ENCODE measurements at regions not wholly inside any gene's neighbourhood (a gene's known extent, or its start where the extent isn't known, plus 50 kb on each side); places are given as distances from the start of the nearest gene placed in this dataset.

DNA sequence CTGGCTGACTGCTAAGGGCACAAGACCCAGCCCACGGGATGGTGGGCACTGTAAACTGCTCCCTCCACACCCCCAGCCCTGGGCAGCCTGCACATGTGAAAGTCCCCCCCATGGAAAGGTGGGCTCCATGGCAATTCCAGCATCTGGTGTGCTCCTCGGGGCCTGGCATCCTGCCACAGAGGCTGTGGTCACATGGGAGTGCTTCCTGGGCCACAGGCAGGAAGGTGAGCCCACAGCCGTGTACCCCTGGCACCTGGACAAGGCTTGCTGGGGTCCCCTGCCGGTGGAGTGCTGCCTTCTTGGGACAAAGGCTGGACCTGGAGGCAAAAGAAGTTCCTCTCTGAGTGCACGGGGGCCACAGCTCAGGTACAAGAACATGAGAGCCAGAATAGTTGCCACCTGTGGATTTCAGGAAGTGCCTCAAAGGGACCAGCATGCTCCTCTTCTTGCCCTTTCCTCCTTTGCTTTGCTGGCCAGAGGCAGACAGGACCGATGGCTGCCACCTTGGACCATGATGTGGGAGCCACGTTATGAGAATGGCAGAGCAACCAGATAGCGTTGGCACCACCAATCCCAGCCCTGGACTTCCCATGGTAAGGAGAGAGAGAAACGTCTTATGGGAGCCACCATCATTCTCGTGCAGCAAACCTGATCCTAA is 120.2 kb upstream of the MLN start:
- DNase-seq (ENCODE audit: low read depth in 2 of 2): no peak

DNA sequence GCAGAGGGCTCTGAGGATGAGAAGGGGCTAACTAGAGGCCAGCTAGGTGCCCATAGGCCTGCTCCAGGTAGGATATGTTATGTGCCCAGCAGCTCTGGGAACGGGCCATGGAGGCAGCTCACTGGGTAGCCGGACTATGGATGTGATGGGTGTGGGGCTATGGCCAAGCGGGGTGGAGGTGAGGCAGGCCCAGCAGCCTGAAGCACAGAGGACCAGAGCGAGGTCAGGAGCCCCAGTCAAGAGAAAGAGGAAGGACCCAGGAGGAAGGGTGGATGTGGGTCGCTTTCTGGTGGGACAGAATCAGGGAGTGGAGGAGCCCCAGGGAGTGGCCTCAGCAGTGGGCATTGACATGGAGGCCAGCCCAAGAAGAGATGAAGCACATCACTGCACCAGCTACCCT is 117.9 kb upstream of the MLN start:
- DNase-seq (ENCODE audit: low read depth in 2 of 2): no peak

DNA sequence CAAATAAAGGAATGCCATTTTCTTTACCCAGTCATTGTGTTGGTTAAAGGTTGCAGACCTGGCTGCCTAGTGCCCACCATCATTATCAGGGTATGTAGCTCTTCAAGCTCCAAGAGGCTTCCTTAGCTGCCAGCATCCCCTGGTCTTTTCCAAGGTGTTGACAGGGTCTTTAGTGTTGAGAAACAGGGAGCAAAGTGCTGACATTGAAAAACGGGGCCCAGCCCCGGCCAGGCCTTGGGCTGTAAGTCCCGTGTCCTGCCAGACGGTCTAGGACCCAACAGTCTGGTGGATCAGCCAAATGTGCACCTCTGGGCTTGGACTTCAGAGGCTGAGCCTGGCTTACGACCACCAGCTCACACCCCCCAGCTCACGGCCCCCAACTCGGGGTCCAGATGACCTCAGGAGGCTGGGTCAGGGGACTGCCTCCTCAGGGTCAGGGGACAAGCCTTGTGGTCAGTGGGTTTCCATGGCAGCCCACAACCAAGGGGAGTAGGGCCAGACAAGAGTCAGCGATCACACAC is 114.4 kb upstream of the MLN start:
- no peak for DNase-seq (ENCODE audit: low read depth in 2 of 2)

DNA sequence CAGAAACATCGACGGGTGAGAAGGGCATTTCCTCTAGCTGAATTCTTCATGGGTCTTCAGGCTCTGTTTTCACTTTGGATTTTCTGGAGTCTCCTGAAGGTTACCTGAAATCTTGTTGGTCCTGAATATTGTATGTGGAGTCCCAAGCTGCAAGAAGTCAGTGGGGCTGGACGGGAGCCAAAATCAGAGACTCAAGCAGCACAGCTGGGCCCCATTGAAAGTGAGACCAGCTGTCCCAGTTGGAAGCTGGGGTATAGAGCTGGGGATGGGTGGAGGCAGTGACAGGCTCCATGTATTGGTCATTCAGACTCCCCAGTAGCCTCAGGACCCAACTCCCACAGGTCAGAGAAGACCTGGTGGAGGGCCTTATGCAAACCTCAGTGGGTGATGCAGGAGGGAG is 111.3 kb upstream of the MLN start:
- no peak for DNase-seq (ENCODE audit: low read depth in 2 of 2)

DNA sequence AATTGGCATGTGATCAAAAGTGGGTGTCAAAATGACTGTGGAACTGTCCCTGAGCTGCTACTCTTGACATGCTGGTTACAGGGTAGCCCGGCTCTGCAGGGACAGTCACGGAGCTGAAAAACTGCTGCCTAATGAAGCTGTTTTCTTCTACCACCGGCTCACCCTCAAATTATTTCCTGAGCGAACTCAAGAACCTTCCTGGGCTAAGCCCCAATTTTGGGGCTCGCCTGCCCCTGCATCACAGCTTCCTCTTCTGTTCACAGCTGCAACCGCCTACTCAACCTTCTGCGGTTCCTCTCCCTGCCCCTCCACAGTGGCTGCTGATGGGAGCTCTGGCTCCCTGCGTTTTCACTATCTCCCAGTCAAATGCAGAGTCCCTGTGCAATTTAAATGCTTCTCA is 110.8 kb upstream of the MLN start:
- DNase-seq (ENCODE audit: low read depth in 2 of 2): peak in 1 of 2 donors; percentile 13

DNA sequence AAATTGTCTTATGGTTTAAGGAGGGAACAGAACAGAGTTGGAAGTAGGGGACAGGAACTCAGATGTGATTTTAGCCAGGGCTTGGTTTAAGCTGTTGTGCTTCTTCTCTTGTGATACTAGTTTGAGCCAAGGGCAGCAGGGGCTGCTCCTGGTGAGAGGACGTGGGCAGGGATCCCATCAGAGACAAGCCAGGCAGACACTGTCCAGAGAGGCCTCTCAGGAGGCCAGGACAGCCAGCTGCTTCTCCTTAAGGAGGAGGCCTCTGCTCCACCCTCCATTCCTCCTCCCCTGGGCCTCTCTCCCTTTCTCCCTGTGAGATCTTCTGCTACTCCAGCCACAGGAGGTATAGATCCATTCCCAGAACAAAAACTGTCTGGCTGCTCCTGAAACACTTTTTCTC is 108.4 kb upstream of the MLN start:
- DNase-seq (ENCODE audit: low read depth in 2 of 2): no peak

DNA sequence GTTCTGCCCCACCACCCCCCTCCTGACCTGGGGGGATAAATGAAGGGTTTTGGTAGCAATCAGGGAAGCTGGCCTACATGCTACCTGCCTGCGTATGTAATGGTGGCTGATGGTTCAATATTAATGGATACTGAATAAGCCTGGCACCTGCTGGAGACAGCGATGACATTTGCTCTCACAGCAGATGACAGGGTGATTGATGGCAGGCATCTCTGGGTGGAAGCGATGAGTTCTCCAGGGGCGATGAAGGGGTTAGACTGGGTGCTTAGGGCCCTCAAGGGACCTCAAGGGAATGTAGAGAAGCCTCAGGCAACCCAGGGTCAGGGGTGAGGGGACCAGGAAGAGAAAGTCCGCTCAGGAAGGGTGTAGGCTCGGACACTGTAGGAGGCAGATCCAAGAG is 107.7 kb upstream of the MLN start:
- DNase-seq (ENCODE audit: low read depth in 2 of 2): no peak

DNA sequence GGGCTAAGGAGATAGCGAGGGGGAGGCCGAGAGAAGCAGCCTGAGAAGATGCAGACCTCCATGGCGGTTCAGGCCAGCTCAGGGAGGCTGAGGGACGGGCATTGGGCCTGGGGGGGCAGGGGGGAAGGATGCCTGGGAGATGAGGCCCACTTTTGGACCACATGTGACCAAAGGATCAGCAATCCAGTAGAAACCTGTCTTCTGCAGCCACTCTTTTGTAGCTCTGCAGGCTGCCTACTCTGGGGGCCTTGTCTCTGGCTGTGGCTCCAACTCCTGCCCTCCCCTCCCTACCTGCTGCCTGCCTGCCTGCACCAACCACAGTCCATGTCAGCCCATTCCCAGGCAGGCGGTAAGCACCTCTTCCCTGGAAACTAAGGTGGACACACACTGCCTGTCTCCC is 106.8 kb upstream of the MLN start:
- DNase-seq (ENCODE audit: low read depth in 2 of 2): no peak

DNA sequence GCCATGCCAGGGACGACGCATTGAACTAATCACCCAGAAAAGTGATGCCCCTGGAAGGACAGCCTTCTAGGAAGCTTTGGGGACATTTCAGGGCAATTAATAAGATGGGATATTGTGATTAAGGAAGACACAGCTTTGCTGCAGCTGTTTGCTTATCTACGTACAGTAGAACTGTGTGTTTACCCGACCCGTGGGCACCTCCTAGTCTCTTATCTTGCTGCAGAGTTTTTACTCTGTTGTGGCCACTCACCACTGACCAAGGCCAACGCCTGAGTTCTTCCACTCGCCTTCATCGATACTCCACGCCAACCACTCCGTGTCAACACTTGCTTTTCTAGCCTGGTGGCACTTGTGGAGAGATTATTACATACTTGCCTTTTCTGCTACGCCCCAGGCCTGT is 105.9 kb upstream of the MLN start:
- DNase-seq (ENCODE audit: low read depth in 2 of 2): no peak

DNA sequence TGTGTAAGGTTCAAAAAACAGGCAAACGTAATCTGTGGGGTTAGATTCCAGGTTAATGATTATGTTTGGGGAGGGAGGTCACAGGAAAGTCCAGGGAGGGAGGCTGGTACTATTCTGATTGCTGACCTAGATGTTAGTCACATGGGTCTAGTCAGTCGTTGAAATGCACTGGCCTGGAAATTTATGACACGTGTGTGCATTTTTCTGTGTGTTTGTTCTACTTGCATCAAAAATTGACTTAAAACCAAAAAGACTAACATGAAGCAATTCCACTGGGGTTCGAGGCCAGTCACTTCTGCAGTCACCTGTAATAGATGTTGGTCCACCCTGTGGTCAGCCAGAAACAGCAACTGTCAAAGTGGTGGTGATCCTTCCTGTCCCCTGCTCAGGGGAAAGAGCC is 104.2 kb upstream of the MLN start:
- no peak for DNase-seq (ENCODE audit: low read depth in 2 of 2)

DNA sequence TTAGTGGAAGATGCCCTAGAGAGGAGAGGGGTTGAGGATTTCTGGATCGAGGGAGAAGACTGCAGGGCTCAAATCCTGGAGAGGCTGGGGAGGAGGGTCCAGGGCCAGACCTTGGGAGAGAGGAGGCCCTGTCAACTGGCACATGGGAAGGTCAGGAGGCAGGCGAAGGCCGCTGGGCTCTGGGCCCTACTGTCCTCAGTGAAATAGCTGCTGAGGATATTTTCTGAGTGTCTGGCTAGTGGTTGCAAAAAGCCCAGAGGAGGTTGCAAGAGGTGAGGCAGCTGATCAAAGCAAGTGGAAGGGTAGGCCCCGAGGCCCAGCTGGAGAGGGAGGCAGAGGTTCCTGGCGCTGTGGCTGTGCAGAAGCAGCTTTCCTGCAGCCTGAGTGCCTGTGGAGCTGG is 103.4 kb upstream of the MLN start:
- no peak for DNase-seq (ENCODE audit: low read depth in 2 of 2)

DNA sequence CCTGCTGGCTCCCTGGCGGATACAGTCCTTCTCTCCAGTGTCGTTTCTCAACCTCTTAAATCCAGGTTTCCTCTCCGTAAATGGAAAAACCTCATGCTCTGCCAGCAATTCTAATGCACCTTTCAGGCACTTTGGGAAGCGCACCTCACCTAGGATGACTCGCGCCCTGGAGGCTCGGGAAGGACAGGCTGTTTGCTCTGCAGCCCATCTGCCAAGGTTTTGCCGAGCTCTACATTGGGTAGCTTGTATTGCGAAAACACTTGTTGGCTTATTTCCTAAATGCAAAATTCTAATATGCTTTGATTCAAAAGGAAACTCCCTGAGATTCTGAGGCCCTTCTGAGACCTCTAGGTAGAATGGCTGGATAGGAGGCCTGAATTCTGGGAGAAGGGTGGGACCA is 102.6 kb upstream of the MLN start:
- DNase-seq (ENCODE audit: low read depth in 2 of 2): no peak

DNA sequence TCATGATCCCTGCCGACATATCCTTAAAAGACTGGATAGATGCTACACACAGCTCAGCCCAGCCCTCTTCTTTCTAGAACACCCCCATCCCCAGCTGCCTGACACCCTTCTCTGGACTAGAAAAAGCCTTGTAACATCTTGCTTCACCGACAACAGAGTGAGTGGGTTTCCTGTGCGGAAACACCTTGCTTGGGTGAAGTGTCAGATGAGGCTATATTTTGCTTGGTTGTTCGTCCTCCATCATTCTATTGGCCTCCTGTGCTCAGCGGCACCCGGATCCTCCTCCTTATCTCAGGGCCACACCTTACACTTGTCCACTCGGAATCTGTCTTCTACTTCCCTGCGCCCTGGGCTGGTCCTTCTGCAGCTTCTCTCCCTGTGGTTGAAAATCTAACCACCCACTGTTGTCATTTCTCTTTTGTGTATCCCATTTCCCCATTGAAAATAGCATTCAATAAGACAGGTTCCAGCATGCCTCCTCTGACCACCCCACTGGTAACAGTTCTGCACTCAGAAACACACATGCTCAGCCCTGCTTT is 101.3 kb upstream of the MLN start:
- DNase-seq (ENCODE audit: low read depth in 2 of 2): peak; percentile 21 to 24

DNA sequence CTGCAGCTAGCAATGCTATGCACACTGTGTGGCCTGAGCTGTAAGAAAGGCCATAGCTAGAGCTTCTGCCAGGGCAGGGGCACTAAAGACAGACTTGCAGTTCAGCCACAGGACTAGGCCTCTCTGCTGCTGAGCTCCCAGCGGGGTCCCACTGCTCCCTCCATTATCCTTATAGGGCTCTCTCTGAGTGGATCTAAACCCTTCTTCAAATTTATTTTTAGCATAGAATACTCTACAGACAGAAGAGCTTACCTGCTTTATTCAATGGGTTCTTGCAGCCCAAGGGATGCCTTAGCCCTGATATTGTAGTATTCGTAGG is 100.9 kb upstream of the MLN start:
- DNase-seq (ENCODE audit: low read depth in 2 of 2): no peak

DNA sequence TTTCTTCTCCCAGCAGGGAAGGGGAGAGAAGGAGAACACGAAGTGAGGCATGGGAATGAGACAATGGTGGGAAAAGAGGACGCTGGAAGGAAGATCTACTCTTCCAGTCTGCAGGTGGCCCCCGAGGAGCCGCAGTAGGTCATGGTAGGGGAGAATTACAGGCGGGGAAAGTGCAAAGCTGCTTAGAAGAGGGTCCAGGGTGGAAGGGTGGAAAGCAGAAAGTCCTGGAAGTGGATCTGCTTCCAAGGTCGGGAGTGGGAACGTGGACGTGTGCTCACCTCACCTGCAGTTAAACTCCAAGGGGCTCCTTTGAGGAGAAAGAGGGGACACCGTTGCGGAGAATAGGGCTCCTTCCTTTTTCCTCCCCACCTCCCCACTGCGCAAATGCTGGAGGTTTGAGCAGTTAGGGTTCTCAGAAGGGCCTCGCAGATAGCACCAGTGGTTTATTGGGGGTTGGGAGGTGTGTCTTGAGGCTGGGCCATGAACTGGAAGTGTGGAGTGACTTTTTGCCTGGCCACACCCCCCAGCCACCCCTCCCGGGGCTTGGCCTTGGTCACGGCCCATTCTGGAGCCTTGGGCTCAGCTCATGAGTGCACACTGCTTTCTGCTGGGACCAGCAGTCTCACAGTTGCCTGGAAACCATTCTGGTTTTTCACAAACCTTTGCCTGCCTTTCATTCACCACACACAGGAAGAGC is 100.4 kb upstream of the MLN start:
- peak; percentile 41 to 45 for DNase-seq (ENCODE audit: low read depth in 2 of 2)

DNA sequence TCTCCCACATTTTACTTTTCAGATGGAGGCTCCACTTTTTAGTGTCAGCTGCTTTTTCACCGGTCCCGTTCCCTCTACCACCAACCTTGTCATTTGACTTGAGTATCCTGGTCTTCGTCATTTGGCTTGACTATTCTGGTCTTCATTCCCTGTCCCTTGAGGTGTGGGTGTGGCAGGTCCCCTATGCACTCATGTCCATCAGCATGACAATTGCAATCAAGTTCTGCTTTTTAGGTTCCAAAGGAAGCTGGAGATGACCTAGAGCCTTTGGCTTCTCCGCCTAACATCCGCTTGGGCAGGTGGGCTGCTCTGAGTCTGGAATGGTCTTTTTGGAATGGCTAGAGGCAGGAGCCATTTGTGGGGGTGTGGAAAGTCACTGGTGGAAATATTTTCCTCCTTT is 99.8 kb upstream of the MLN start:
- DNase-seq (ENCODE audit: low read depth in 2 of 2): no peak

DNA sequence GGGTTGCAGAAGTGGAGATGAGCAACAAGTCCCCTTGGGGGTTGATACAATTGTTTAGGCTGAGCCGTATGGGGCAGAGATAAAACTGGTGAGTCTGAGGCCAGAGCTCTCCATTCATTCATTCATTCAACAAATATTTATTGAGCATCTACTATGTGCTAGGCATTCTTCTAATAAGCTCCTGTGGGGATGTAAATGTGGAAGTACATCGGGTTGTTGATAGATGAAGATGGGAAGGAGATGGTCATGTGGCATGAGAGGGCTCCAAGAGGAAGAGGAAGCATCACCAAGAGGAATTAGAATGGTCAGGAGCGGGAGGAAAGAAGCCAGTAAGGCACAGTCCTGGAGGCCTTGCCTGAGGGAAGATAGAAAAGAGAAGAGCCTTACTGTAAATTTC is 98.7 kb upstream of the MLN start:
- DNase-seq (ENCODE audit: low read depth in 2 of 2): no peak

DNA sequence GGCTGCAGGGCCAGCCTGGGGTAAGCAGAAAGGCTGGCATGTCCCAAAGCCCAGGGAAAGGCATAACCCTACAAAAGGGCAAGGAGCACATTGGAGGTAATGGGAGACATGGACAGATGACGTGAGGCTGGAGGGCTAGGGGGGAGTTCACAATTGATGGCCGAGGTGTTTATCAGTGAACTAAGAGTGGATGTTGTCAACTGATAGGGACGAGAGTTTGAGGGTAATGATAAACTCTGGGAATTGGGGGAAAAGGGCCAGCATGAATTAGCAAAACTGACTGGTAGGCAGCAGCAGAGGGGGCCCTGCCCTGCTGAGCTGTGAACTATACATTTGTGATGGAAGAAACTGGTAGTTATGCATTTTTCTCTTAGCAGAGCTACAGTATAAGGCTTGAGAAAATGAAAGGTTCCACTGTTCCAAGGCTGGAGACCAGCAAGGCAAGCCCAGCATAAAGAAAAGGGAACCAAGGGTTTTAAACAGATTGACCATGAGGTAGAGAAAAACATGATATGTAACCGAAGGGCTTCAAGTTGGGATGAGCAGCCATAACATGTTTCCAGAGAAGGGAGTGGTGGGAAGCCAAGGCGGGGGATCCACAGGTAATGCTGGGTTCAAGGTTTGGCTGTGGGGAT is 98.1 kb upstream of the MLN start:
- DNase-seq (ENCODE audit: low read depth in 2 of 2): no peak

DNA sequence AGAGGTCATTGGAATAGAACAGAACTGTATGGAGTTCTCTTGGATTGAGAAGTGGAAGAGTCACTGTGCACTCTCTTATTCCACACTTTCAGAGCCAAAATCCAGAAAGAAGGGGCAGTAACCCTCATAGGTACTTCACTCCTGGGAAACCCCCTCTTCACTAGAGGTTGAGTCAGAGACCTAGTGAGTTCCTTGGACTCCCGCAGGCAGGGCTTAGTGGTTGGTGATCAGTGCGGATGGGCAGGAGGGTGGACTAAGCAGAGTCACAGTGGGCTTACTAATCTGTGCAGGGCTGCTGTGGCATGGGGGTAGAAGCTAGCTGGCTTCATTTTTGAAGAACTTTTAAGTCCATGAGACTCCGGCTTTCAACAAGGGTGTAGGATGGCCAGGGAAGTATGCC is 95.0 kb upstream of the MLN start:
- DNase-seq (ENCODE audit: low read depth in 2 of 2): no peak

DNA sequence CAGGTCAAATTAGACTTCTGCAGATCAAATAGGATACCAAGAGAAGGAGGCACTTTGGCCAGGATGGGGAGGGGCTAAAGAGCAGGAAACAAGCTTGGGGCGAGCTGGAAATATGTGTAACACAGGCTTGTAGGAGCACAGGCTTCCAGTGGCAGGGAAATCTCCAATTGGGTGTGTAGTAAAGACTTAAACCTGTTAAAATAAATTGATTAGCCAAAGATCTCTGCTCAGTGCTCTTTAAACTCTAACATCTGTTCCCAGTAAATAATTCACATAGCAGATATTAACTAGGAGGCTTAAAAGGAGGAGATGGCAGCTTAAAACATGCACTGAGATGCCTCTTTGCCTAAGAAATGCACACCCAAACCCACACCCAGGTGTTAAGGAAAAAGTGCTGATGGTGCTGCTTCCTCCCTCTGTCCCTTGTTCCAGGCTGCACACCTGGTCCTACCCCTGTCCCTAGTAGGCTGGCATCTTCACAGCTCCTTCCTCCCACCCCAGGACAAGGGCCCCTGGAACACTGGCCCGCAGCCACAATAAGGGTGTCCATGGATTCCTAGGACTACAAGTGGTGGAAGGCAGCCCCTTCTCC is 93.5 kb upstream of the MLN start:
- no peak for DNase-seq (ENCODE audit: low read depth in 2 of 2)

DNA sequence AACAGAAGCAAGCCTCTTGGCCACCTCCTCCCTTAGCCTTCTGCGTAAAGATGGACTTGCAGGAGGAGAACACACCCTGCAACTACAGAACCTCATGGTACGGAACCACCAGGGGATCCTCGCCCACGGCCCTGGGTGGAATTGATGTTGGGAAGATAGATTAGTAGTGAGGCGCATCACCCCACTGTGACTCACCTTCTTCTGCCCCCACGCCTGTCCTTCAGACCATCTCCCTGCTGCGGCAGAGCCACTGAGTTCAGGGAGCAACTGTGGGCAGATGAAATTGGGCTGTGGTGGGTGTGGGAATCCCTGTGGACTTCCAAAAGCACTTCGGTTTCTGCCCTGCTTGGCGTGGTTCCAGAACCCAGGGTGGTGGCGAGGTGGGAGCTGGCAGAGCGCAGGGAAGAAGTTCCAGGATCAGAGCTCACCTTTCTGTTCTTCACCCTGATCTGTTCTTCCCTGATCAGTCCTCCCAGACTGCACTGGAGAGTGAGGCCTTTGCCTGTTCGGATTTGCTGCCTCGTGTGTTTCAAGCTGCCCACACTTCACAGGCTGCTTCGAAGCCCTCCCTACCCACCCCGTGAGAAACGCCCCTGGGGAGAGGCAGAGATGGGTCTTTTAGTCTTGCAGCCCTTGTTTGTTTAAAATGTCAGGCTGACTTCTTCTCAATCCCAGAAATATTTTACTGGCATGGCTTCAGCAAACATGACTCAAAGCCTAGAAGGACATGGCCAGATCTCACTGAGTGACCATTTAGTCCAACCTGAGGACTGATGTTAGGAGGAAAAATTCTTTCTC is 92.8 kb upstream of the MLN start:
- no peak for DNase-seq (ENCODE audit: low read depth in 2 of 2)

DNA sequence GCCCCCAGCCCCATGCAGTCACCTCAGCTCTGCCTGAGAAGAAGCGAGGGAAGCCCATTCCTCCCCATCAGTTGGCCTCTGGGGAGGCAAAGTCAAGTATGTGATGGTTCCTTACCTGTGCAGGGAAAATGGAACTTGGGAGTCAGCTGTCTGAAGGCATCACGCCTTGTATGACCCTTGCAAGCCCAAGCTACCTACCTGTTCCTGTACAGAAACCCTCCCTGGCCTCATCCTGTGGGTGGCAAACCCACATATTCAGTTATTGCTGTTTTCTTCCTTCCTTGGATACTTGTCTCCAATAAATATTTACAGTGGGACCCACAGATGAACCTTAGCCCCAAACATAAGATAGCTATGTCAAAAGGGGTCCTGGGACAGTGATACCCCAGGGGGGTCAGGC is 92.2 kb upstream of the MLN start:
- no peak for DNase-seq (ENCODE audit: low read depth in 2 of 2)
